SU-DHL-6 (cell line): ENCODE measurements at regions not wholly inside any gene's neighbourhood (a gene's known extent, or its start where the extent isn't known, plus 50 kb on each side); places are given as distances from the start of the nearest gene placed in this dataset.

Experiments used
- H2AFZ ChIP-seq: fragments of 200-600 bp; sonication (generic); 2 replicates; pipeline ENCODE4 v1.6.1; 2014; ENCODE audit warnings: low read depth, mild to moderate bottlenecking, moderate library complexity, mixed read lengths, antibody characterized with exemption, low read length; ENCODE audit not compliant: severe bottlenecking
- H3F3A ChIP-seq: fragments of 200-600 bp; shearing (Covaris generic); 2 replicates; pipeline ENCODE4 v1.6.0; 2016; ENCODE audit warnings: antibody characterized with exemption, mild to moderate bottlenecking; ENCODE audit not compliant: insufficient read depth
- H3K27ac ChIP-seq: fragments of 200-600 bp; sonication (generic); 2 replicates; pipeline ENCODE4 v1.5.1; 2016; ENCODE audit warnings: low read depth, mild to moderate bottlenecking, low read length, moderate library complexity, mixed read lengths
- H3K27me3 ChIP-seq: fragments of 200-600 bp; sonication (generic), shearing (Covaris generic); 2 replicates; pipeline ENCODE4 v1.6.0; 2014; ENCODE audit warnings: mild to moderate bottlenecking, low read length
- H3K36me3 ChIP-seq: fragments of 200-600 bp; sonication (generic); 2 replicates; pipeline ENCODE4 v1.6.1; 2014; ENCODE audit warnings: mild to moderate bottlenecking, low read length, mixed read lengths
- H3K4me2 ChIP-seq: fragments of 300-600, 200-600 bp; shearing (Covaris generic), sonication (generic); 2 replicates; pipeline ENCODE4 v1.6.0; 2014; ENCODE audit warnings: low read length, low read depth, mild to moderate bottlenecking; ENCODE audit not compliant: poor library complexity, severe bottlenecking
- H3K4me3 ChIP-seq: fragments of 200-600 bp; sonication (generic); 2 replicates; pipeline ENCODE4 v1.5.1; 2014; ENCODE audit warnings: antibody characterized with exemption, low read length, mild to moderate bottlenecking, mixed read lengths; ENCODE audit not compliant: insufficient read depth, poor library complexity, severe bottlenecking
- H3K79me2 ChIP-seq: fragments of 200-600 bp; sonication (generic); 2 replicates; pipeline ENCODE4 v1.6.1; 2014; ENCODE audit warnings: mild to moderate bottlenecking, low read length, moderate library complexity; ENCODE audit not compliant: insufficient read depth
- H3K9ac ChIP-seq: fragments of 200-600 bp; sonication (generic); 2 replicates; pipeline ENCODE4 v1.7.0; 2014; ENCODE audit warnings: mild to moderate bottlenecking, low read length
- H3K9me2 ChIP-seq: fragments of 200-600 bp; sonication (generic); replicated peaks from 2 replicates; pipeline ENCODE4 v1.6.1; 2014; ENCODE audit warnings: low read length; ENCODE audit not compliant: insufficient read depth
- H3K9me3 ChIP-seq: fragments of 200-600 bp; sonication (generic); 2 replicates; pipeline ENCODE4 v1.6.1; 2014; ENCODE audit warnings: low read length, mixed read lengths; ENCODE audit not compliant: insufficient read depth
- H4K20me1 ChIP-seq: fragments of 200-600 bp; sonication (generic); 2 replicates; pipeline ENCODE4 v1.6.1; 2014; ENCODE audit warnings: low read depth, mild to moderate bottlenecking, antibody characterized with exemption, low read length, moderate library complexity, mixed read lengths
- EZH2phosphoT487 ChIP-seq: fragments of 200-600 bp; sonication (generic), shearing (Covaris generic); conservative IDR thresholded peaks from 2 replicates; pipeline ENCODE4 v1.6.1; 2018; ENCODE audit warnings: mild to moderate bottlenecking, antibody characterized with exemption, low read length, moderate library complexity, mixed read lengths
- TF ChIP-seq, protein P1 (sequence below): fragments of 200-600 bp; sonication (generic); IDR thresholded peaks from one replicate; pipeline ENCODE4 v1.5.1; 2017; ENCODE audit warnings: antibody characterized with exemption, mild to moderate bottlenecking, low read length, moderate library complexity; ENCODE audit not compliant: insufficient read depth, poor library complexity, severe bottlenecking

DNA sequence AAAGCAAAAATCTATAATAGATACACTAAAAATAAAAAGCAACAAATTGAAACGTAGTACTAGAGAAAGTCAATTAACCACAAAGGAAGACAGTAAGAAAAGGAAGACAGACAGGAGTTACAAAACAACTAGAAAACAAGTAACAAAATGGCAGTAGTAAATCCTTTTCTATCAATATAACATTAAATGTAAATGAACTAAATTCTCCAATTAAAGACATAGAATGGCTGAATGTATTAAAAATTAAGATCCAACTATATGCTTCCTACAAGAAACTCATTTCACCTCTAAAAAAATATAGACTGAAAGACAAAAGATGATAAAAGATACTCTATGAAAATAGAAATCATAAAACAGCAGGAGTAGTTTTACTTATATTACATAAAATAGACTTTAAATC, 79.1 kb downstream of the CTH start:
- no peaks in the 10 kb centered on the region for H3K9me3 ChIP-seq
- H3K9me2 ChIP-seq = no peaks in the 10 kb centered on the region

GRCh38 chr1:70495370-70495769, 84.3 kb downstream of the CTH start:
- no peaks in the 10 kb centered on the region for H3K79me2 ChIP-seq
- H4K20me1 ChIP-seq = no peaks in the 10 kb centered on the region
- H3K4me2 ChIP-seq = no peak overlapping the region
- no peak overlapping the region for H2AFZ ChIP-seq
- H3K9ac ChIP-seq = no peak overlapping the region
- no peaks in the 10 kb centered on the region for H3K36me3 ChIP-seq
- no peaks in the 10 kb centered on the region for H3K9me3 ChIP-seq
- H3K27ac ChIP-seq = no peak overlapping the region
- H3K9me2 ChIP-seq = no peaks in the 10 kb centered on the region
- no peak for TF ChIP-seq EZH2phosphoT487
- TF ChIP-seq, protein P1, sequence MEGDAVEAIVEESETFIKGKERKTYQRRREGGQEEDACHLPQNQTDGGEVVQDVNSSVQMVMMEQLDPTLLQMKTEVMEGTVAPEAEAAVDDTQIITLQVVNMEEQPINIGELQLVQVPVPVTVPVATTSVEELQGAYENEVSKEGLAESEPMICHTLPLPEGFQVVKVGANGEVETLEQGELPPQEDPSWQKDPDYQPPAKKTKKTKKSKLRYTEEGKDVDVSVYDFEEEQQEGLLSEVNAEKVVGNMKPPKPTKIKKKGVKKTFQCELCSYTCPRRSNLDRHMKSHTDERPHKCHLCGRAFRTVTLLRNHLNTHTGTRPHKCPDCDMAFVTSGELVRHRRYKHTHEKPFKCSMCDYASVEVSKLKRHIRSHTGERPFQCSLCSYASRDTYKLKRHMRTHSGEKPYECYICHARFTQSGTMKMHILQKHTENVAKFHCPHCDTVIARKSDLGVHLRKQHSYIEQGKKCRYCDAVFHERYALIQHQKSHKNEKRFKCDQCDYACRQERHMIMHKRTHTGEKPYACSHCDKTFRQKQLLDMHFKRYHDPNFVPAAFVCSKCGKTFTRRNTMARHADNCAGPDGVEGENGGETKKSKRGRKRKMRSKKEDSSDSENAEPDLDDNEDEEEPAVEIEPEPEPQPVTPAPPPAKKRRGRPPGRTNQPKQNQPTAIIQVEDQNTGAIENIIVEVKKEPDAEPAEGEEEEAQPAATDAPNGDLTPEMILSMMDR = no peak
- H3K27me3 ChIP-seq = no peaks in the 10 kb centered on the region
- no peak overlapping the region for H3K4me3 ChIP-seq
- no peaks in the 10 kb centered on the region for H3F3A ChIP-seq

More for the DNA sequence above, 79.1 kb downstream of the CTH start:
- Histone ChIP-seq H3K27me3 (no peaks in the 10 kb centered on the region), H3K4me3 (no peak overlapping the region), H4K20me1 (no peaks in the 10 kb centered on the region), H3F3A (no peaks in the 10 kb centered on the region), H3K4me2 (no peak overlapping the region), H3K79me2 (no peaks in the 10 kb centered on the region), H3K9ac (no peak overlapping the region), H3K27ac (no peak overlapping the region), H3K36me3 (no peaks in the 10 kb centered on the region), H2AFZ (no peak overlapping the region)
- TF ChIP-seq EZH2phosphoT487 = no peak
- TF ChIP-seq, protein P1 = no peak

DNA sequence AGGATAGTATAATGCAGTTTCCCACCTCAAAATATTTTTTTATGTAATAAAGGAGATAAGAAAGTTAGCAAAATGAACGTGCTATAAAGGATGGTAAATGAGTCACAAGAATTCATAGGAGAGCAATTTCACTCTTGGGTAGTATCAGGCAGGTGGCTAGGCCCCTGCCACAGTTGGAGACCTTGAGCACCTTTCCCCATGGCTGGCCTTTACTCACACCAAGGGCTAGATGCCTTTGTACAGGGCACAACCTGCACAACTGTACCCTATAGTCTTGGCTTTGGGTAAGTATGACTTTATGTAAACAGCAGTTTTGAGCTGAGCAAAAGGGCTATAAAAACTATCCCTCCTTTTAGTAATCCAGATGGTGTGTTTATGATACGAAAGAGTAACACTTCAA, 85.1 kb downstream of the CTH start:
- no peaks in the 10 kb centered on the region for H3K9me2 ChIP-seq
- H3K79me2 ChIP-seq = no peaks in the 10 kb centered on the region
- H3K27ac ChIP-seq = no peak overlapping the region
- TF ChIP-seq, protein P1 = no peak
- TF ChIP-seq EZH2phosphoT487 = no peak
- H3K9ac ChIP-seq = no peak overlapping the region
- no peaks in the 10 kb centered on the region for H3F3A ChIP-seq
- no peak overlapping the region for H3K4me3 ChIP-seq
- no peaks in the 10 kb centered on the region for H3K27me3 ChIP-seq
- H3K36me3 ChIP-seq = no peaks in the 10 kb centered on the region
- no peak overlapping the region for H2AFZ ChIP-seq
- no peaks in the 10 kb centered on the region for H4K20me1 ChIP-seq
- no peak overlapping the region for H3K4me2 ChIP-seq
- H3K9me3 ChIP-seq = no peaks in the 10 kb centered on the region
